ENCODE measurements at regions not wholly inside any gene's neighbourhood (a gene's known extent, or its start where the extent isn't known, plus 50 kb on each side); places are given as distances from the start of the nearest gene placed in this dataset.

GRCh38 chr4:4776934-4777333 lies 82.5 kb upstream of the MSX1 start:
- H3K36me3 ChIP-seq (ENCODE audit: low read depth): no peaks in the 10 kb centered on the region
- no peak overlapping the region for H3K27ac ChIP-seq
- H3K27me3 ChIP-seq (ENCODE audit: insufficient read depth, low read depth): no peaks in the 10 kb centered on the region
- no TSS peak for BruUV-seq (replicated peaks)
- POLR2A ChIA-PET (ENCODE audit: unreplicated experiment): no interaction called here
- H3F3A ChIP-seq (ENCODE audit: insufficient read depth, low read depth): no peaks in the 10 kb centered on the region
- DNase-seq: no peak
- TF ChIP-seq EZH2 (IDR thresholded peaks at IDR 0.05; ENCODE audit: low read depth): no peak
- H2AFZ ChIP-seq: no peak overlapping the region
- H3K4me2 ChIP-seq: no peak overlapping the region
- no peaks in the 10 kb centered on the region for H3K9me2 ChIP-seq (ENCODE audit: insufficient read depth)
- H3K9me3 ChIP-seq (ENCODE audit: insufficient read depth, low read depth): no peaks in the 10 kb centered on the region
- H3K79me2 ChIP-seq (ENCODE audit: low read depth): no peaks in the 10 kb centered on the region
- no peaks in the 10 kb centered on the region for H4K20me1 ChIP-seq (ENCODE audit: insufficient read depth)
- intact Hi-C loops (cut with micrococcal nuclease; ENCODE audit: unreplicated experiment): loop anchor here (1.0 kb wide), 1 partner anchor 9 kb away; no protein-coding TSS in a partner anchor
- CTCF ChIA-PET: no interaction called here
- H3K4me1 ChIP-seq (replicated peaks; ENCODE audit: insufficient read depth): peaks cover 9% of the 10 kb centered on the region; the same call in 1 of the 2 replicates
- no peak overlapping the region for H3K4me3 ChIP-seq

- Histone ChIP-seq H3K27ac (no peak overlapping the region), H4K20me1 (ENCODE audit: insufficient read depth) (no peaks in the 10 kb centered on the region), H3K9me3 (ENCODE audit: insufficient read depth, low read depth) (no peaks in the 10 kb centered on the region), H2AFZ (no peak overlapping the region), H3K27me3 (ENCODE audit: insufficient read depth, low read depth) (no peaks in the 10 kb centered on the region), H3K79me2 (ENCODE audit: low read depth) (no peaks in the 10 kb centered on the region), H3K4me3 (no peak overlapping the region), H3K4me2 (no peak overlapping the region), H3F3A (ENCODE audit: insufficient read depth, low read depth) (no peaks in the 10 kb centered on the region), H3K36me3 (ENCODE audit: low read depth) (no peaks in the 10 kb centered on the region), H3K4me1 (replicated peaks; ENCODE audit: insufficient read depth) (peaks cover 9% of the 10 kb centered on the region; the same call in 1 of the 2 replicates), H3K9me2 (ENCODE audit: insufficient read depth) (no peaks in the 10 kb centered on the region)
- intact Hi-C loops (cut with micrococcal nuclease; ENCODE audit: unreplicated experiment): loop anchor here (1.0 kb wide), 1 partner anchor 8 kb away; no protein-coding TSS in a partner anchor
- ChIA-PET CTCF (no interaction called here), POLR2A (ENCODE audit: unreplicated experiment) (no interaction called here)
- no peak for DNase-seq
- no TSS peak for BruUV-seq (replicated peaks)
- TF ChIP-seq CTCF (conservative IDR thresholded peaks at IDR 0.05): no peak
- no peak for TF ChIP-seq EZH2 (IDR thresholded peaks at IDR 0.05; ENCODE audit: low read depth)
Measured at GRCh38 chr4:4776335-4776734, 83.1 kb upstream of the MSX1 start.

- Histone ChIP-seq H2AFZ (no peak overlapping the region), H3K4me3 (no peak overlapping the region), H3K9me3 (ENCODE audit: insufficient read depth, low read depth) (no peaks in the 10 kb centered on the region), H3K79me2 (ENCODE audit: low read depth) (no peaks in the 10 kb centered on the region), H3K4me1 (replicated peaks; ENCODE audit: insufficient read depth) (peaks cover 3% of the 10 kb centered on the region; the same call in 1 of the 2 replicates), H3K36me3 (ENCODE audit: low read depth) (no peaks in the 10 kb centered on the region), H4K20me1 (ENCODE audit: insufficient read depth) (no peaks in the 10 kb centered on the region), H3K4me2 (no peak overlapping the region), H3F3A (ENCODE audit: insufficient read depth, low read depth) (no peaks in the 10 kb centered on the region), H3K27me3 (ENCODE audit: insufficient read depth, low read depth) (no peaks in the 10 kb centered on the region), H3K9me2 (ENCODE audit: insufficient read depth) (no peaks in the 10 kb centered on the region), H3K27ac (no peak overlapping the region)
- ChIA-PET CTCF (no interaction called here), POLR2A (ENCODE audit: unreplicated experiment) (no interaction called here)
- no TSS peak for BruUV-seq (replicated peaks)
- TF ChIP-seq CTCF (conservative IDR thresholded peaks at IDR 0.05) (no peak), EZH2 (IDR thresholded peaks at IDR 0.05; ENCODE audit: low read depth) (no peak)
- DNase-seq: no peak
- intact Hi-C loops (cut with micrococcal nuclease; ENCODE audit: unreplicated experiment): loop anchor here (1.0 kb wide), 1 partner anchor 7 kb away; no protein-coding TSS in a partner anchor
Measured at GRCh38 chr4:4775493-4776004, 83.9 kb upstream of the MSX1 start.

- no peak for DNase-seq
- Histone ChIP-seq H3K27ac (no peak overlapping the region), H3K4me2 (no peak overlapping the region), H3K9me3 (ENCODE audit: insufficient read depth, low read depth) (no peaks in the 10 kb centered on the region), H3K4me1 (replicated peaks; ENCODE audit: insufficient read depth) (no peaks in the 10 kb centered on the region), H3K79me2 (ENCODE audit: low read depth) (no peaks in the 10 kb centered on the region), H4K20me1 (ENCODE audit: insufficient read depth) (no peaks in the 10 kb centered on the region), H3K36me3 (ENCODE audit: low read depth) (no peaks in the 10 kb centered on the region), H3K27me3 (ENCODE audit: insufficient read depth, low read depth) (no peaks in the 10 kb centered on the region), H2AFZ (no peak overlapping the region), H3K4me3 (no peak overlapping the region), H3K9me2 (ENCODE audit: insufficient read depth) (no peaks in the 10 kb centered on the region), H3F3A (ENCODE audit: insufficient read depth, low read depth) (no peaks in the 10 kb centered on the region)
- intact Hi-C loops (cut with micrococcal nuclease; ENCODE audit: unreplicated experiment): no loop called here
- CTCF ChIA-PET: no interaction called here
- TF ChIP-seq CTCF (conservative IDR thresholded peaks at IDR 0.05) (no peak), EZH2 (IDR thresholded peaks at IDR 0.05; ENCODE audit: low read depth) (no peak)
- BruUV-seq (replicated peaks): no TSS peak
- POLR2A ChIA-PET (ENCODE audit: unreplicated experiment): no interaction called here
Measured at GRCh38 chr4:4772534-4772933, 86.9 kb upstream of the MSX1 start.

Data from PC-9 (cell line).